Chondrocyte (in vitro differentiated cells): ENCODE measurements at regions not wholly inside any gene's neighbourhood (a gene's known extent, or its start where the extent isn't known, plus 50 kb on each side); places are given as distances from the start of the nearest gene placed in this dataset.

ENCODE experiments used
- DNase-seq: peaks from one replicate; pipeline ENCODE4 v3.0.0; 2021; ENCODE audit warnings: mixed read lengths, low spot score
- H3K27ac Mint-ChIP-seq: one replicate; pipeline ENCODE4 v1.8.0; 2021; ENCODE audit warnings: mild to moderate bottlenecking, moderate library complexity, mixed read lengths; ENCODE audit not compliant: unreplicated experiment
- H3K27me3 Mint-ChIP-seq: 2 replicates; pipeline ENCODE4 v1.8.0; 2021; ENCODE audit warnings: low read depth, mixed read lengths
- H3K36me3 Mint-ChIP-seq: 2 replicates; pipeline ENCODE4 v1.8.0; 2021; ENCODE audit warnings: low read depth, mixed read lengths
- H3K4me1 Mint-ChIP-seq: 2 replicates; pipeline ENCODE4 v1.8.0; 2021; ENCODE audit warnings: low read depth, mild to moderate bottlenecking, mixed read lengths
- H3K4me3 Mint-ChIP-seq: one replicate; pipeline ENCODE4 v1.8.0; 2021; ENCODE audit warnings: mild to moderate bottlenecking, moderate library complexity, mixed read lengths; ENCODE audit not compliant: unreplicated experiment
- H3K9me3 Mint-ChIP-seq: 2 replicates; pipeline ENCODE4 v1.8.0; 2021; ENCODE audit warnings: low read depth, mixed read lengths
- TF ChIP-seq, protein P1 (sequence below): fragments of 200-600 bp; sonication (generic); IDR thresholded peaks from 2 replicates; pipeline ENCODE4 v1.5.0; 2021; ENCODE audit warnings: antibody characterized with exemption, mild to moderate bottlenecking, moderate library complexity

DNA sequence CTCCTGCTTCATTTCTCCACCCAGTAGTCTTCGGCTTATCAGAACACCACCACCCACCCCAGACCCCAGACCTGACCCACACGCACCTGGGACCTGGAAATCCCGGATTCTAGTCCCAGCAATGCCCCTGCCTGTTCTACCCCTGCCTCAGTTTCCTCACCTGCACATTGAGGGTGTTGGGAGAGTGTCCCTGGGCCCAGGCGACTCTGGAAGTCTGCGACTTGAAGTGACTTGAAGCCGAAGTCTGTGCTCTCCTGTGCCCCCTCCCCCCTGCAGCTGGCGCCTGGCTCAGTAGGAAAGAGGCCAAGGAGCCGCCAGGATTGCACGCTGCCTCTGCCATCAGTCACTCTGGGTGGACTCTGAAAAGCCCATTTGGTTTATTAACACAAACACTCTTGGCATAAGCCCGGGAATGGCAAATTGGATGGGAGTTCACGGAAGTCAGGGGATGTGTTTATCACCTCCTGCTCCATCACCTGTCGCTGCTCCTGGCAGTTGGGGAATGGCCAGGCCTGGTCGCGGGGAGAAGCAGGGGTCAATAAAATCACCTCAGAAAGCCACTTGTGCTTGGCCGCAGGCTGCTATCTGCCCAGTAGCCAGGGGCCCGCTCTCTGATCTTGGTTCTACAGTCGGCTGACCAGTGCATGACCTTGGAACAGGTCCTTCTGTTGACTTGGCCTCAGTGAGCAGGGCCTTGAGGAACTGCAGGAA, 132.7 kb downstream of the ACTL8 start:
- DNase-seq = no peak
- no peak overlapping the region for H3K4me3 Mint-ChIP-seq
- TF ChIP-seq, protein P1, sequence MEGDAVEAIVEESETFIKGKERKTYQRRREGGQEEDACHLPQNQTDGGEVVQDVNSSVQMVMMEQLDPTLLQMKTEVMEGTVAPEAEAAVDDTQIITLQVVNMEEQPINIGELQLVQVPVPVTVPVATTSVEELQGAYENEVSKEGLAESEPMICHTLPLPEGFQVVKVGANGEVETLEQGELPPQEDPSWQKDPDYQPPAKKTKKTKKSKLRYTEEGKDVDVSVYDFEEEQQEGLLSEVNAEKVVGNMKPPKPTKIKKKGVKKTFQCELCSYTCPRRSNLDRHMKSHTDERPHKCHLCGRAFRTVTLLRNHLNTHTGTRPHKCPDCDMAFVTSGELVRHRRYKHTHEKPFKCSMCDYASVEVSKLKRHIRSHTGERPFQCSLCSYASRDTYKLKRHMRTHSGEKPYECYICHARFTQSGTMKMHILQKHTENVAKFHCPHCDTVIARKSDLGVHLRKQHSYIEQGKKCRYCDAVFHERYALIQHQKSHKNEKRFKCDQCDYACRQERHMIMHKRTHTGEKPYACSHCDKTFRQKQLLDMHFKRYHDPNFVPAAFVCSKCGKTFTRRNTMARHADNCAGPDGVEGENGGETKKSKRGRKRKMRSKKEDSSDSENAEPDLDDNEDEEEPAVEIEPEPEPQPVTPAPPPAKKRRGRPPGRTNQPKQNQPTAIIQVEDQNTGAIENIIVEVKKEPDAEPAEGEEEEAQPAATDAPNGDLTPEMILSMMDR = no peak
- no peak overlapping the region for H3K27ac Mint-ChIP-seq
- peaks cover 35% of the 10 kb centered on the region for H3K27me3 Mint-ChIP-seq
- no peaks in the 10 kb centered on the region for H3K9me3 Mint-ChIP-seq
- H3K4me1 Mint-ChIP-seq = no peaks in the 10 kb centered on the region
- H3K36me3 Mint-ChIP-seq = no peaks in the 10 kb centered on the region

DNA sequence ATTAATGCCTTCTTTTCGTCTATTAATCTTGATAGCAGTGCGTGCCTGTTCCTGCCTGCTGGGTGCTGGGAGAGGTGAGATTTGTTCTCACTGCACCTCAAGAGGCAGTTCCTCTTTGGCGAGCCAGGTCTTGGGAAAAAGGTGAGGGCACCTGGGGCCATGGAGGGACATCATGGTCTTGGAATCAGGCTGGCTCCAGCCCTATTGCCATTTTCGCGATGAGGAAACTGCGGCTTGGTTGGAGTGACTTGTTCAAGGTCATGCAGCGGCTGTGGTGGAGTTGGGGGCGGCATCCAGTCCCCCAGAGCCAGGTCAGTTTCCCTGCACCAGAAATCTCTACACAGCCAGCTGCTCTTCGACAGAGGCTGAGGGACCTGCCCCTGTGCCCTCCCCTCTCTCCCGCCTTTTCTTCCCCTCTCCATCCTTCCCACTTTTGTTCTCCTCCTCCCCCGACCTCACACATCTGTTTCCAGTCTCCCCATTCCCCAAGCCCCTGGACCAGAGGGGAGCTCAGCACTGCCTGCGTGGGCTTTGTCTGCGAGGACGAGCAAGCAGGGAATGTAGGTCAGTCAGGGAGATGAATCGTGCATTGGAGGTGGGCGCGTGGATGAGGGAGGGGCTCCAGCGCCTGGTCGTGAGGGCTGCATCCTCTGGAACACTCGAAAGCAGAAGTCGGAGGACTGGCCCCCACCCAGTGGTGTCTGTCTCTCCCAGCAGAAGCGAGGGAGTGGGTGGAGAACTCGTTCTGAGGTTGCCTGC, 135.1 kb downstream of the ACTL8 start:
- TF ChIP-seq, protein P1 = no peak
- H3K9me3 Mint-ChIP-seq = no peaks in the 10 kb centered on the region
- H3K27me3 Mint-ChIP-seq = peaks cover 47% of the 10 kb centered on the region
- H3K27ac Mint-ChIP-seq = no peak overlapping the region
- no peaks in the 10 kb centered on the region for H3K36me3 Mint-ChIP-seq
- DNase-seq = no peak
- H3K4me1 Mint-ChIP-seq = no peaks in the 10 kb centered on the region
- H3K4me3 Mint-ChIP-seq = no peak overlapping the region

DNA sequence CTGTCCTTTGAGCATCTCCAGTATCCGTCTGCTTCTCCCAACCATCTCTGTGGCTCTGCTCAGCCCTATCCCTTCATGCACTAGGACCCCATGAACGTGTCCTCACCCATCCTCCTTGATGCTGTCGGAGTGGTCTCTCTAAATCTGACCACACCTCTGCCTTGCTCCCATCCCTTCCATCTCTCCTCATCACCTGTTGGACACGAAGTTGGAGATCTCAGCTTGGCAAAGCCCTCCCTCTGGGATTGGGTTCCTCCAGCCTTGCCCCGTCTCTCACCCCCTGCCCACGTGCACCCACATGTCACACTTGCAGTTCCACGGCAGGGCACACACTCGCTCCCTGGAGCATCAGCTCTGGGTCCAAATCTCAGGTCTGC, 135.7 kb downstream of the ACTL8 start:
- no peak overlapping the region for H3K4me3 Mint-ChIP-seq
- H3K9me3 Mint-ChIP-seq = no peaks in the 10 kb centered on the region
- peaks cover 45% of the 10 kb centered on the region for H3K27me3 Mint-ChIP-seq
- no peak for DNase-seq
- no peaks in the 10 kb centered on the region for H3K4me1 Mint-ChIP-seq
- no peaks in the 10 kb centered on the region for H3K36me3 Mint-ChIP-seq
- TF ChIP-seq, protein P1 = no peak
- no peak overlapping the region for H3K27ac Mint-ChIP-seq

DNA sequence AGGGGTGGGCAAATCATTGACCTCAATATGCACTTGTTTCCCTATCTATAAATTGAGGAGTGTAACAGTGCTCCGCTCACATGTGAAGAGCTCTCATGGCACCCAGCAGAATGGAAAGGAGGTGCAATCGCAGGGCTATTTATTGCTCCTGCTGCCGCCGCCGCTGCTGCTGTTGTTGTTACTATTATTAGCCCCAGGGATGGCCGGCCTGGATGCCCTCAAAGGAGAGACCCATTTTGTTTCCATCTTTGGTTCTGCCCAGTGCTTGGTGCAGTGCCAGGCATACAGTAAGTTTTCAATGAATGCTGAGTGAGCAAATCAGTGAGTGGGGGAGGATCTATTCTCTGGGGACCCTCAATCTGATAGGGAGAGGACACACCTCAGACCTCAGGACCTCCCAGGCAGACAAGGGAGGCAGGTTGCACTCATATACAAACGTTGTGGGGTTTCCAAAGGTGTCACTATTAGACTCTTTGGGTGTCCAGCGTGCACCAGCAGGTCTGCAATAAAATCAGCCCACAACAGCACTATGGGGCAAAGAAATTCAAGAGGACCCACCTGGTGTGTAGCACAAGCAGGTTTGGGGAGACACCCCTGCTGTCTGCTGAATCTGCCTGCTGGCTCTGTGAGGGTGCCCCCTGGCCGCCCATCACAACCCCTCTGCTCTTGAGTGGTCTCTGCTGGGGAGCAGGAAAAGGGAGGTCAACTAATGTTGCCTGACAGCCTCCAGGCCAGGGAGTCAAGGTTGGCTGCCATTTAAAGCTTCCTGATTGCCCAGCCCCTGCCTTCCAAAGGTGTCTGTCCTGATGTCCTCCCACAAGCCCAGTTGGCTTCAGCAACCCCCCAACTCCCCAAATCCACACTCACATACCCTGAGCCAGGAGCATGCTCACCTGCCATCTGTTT, 136.3 kb downstream of the ACTL8 start:
- Mint-ChIP-seq H3K4me3 (no peak overlapping the region), H3K36me3 (no peaks in the 10 kb centered on the region), H3K27me3 (peaks cover 49% of the 10 kb centered on the region), H3K4me1 (no peaks in the 10 kb centered on the region), H3K27ac (no peak overlapping the region), H3K9me3 (no peaks in the 10 kb centered on the region)
- TF ChIP-seq, protein P1 = no peak
- no peak for DNase-seq

DNA sequence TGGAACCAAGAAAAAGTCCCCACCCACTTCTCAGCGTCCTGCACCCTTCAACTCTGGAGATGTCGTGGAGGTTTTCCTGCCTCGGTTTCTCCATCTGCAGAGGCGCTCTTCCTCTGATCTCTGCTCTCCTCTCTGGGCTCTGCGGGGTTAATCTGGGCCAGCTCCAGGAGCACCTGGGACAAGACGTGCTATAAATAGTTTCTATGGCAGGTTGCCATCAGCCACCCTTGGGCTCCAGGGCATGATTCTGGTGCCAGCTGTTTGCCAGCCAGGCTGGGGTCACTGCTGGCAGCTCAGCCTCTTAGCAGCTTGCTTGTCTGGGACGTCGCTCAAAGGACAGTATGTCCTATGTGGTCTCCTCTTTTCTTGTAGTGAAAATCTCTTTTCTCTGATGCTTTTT, 137.1 kb downstream of the ACTL8 start:
- Mint-ChIP-seq H3K27ac (no peak overlapping the region), H3K4me3 (no peak overlapping the region), H3K9me3 (no peaks in the 10 kb centered on the region), H3K27me3 (peaks cover 51% of the 10 kb centered on the region), H3K4me1 (no peaks in the 10 kb centered on the region), H3K36me3 (no peaks in the 10 kb centered on the region)
- no peak for DNase-seq
- TF ChIP-seq, protein P1 = no peak
